Neural crest cell (in vitro differentiated cells): ENCODE measurements at regions not wholly inside any gene's neighbourhood (a gene's known extent, or its start where the extent isn't known, plus 50 kb on each side); places are given as distances from the start of the nearest gene placed in this dataset.
"Not testable (repeated sequence)": the region's sequence is repeated elsewhere in the genome, so short reads cannot be mapped to it uniquely, and the experiment has no call there.

ENCODE experiments used
- DNase-seq: peaks from one replicate; pipeline ENCODE4 v3.0.0; 2021; ENCODE audit warnings: low read depth, mixed read lengths, low spot score
- H3K27ac Mint-ChIP-seq: one replicate; pipeline ENCODE4 v1.8.0; 2021; ENCODE audit warnings: mild to moderate bottlenecking, mixed read lengths; ENCODE audit not compliant: unreplicated experiment
- H3K27me3 Mint-ChIP-seq: 2 replicates; pipeline ENCODE4 v1.8.0; 2021; ENCODE audit warnings: low read depth, mild to moderate bottlenecking, mixed read lengths
- H3K36me3 Mint-ChIP-seq: 2 replicates; pipeline ENCODE4 v1.8.0; 2021; ENCODE audit warnings: low read depth, mild to moderate bottlenecking, mixed read lengths
- H3K4me1 Mint-ChIP-seq: 2 replicates; pipeline ENCODE4 v1.8.0; 2021; ENCODE audit warnings: mixed read lengths
- H3K4me3 Mint-ChIP-seq: one replicate; pipeline ENCODE4 v1.8.0; 2021; ENCODE audit warnings: mild to moderate bottlenecking, mixed read lengths
- H3K9me3 Mint-ChIP-seq: 2 replicates; pipeline ENCODE4 v1.8.0; 2021; ENCODE audit warnings: mixed read lengths
- CTCF ChIP-seq: fragments of 200-600 bp; sonication (generic); conservative IDR thresholded peaks from 2 replicates; pipeline ENCODE4 v1.5.0; 2021; ENCODE audit warnings: antibody characterized with exemption, mild to moderate bottlenecking

- peaks cover 9% of the 10 kb centered on the region for H3K4me1 Mint-ChIP-seq
- no peak for TF ChIP-seq CTCF
- H3K27me3 Mint-ChIP-seq, result no peaks in the 10 kb centered on the region
- H3K4me3 Mint-ChIP-seq, result no peak overlapping the region
- H3K9me3 Mint-ChIP-seq, result no peaks in the 10 kb centered on the region
- H3K36me3 Mint-ChIP-seq, result no peaks in the 10 kb centered on the region
- no peak for DNase-seq
- H3K27ac Mint-ChIP-seq, result no peak overlapping the region
Observed at GRCh38 chr10:21349912-21350286, 175.6 kb downstream of the SKIDA1 start.

GRCh38 chr10:21347785-21348170 lies 177.7 kb downstream of the SKIDA1 start:
- H3K27ac Mint-ChIP-seq, result no peak overlapping the region
- TF ChIP-seq CTCF, result no peak
- no peak overlapping the region for H3K4me3 Mint-ChIP-seq
- no peaks in the 10 kb centered on the region for H3K36me3 Mint-ChIP-seq
- no peaks in the 10 kb centered on the region for H3K9me3 Mint-ChIP-seq
- no peak for DNase-seq
- H3K27me3 Mint-ChIP-seq, result no peaks in the 10 kb centered on the region
- peaks cover 9% of the 10 kb centered on the region for H3K4me1 Mint-ChIP-seq

- Mint-ChIP-seq H3K27me3 (no peaks in the 10 kb centered on the region), H3K36me3 (no peaks in the 10 kb centered on the region), H3K4me1 (peaks cover 9% of the 10 kb centered on the region), H3K9me3 (no peaks in the 10 kb centered on the region), H3K4me3 (no peak overlapping the region), H3K27ac (no peak overlapping the region)
- no peak for TF ChIP-seq CTCF
- DNase-seq, result no peak
Observed at GRCh38 chr10:21347043-21347784, 178.3 kb downstream of the SKIDA1 start.

- Mint-ChIP-seq H3K4me1 (no peaks in the 10 kb centered on the region), H3K27ac (no peak overlapping the region), H3K9me3 (peaks cover 2% of the 10 kb centered on the region), H3K36me3 (no peaks in the 10 kb centered on the region), H3K27me3 (no peaks in the 10 kb centered on the region), H3K4me3 (no peak overlapping the region)
- DNase-seq, result no peak
- TF ChIP-seq CTCF, result no peak
Observed at GRCh38 chr10:21343087-21343486, 182.4 kb downstream of the SKIDA1 start.

- not testable (repeated sequence) for H3K36me3 Mint-ChIP-seq, H3K9me3 Mint-ChIP-seq, H3K27me3 Mint-ChIP-seq, DNase-seq, H3K4me3 Mint-ChIP-seq, H3K4me1 Mint-ChIP-seq, H3K27ac Mint-ChIP-seq
Observed at GRCh38 chr10:21342499-21342898, 183.0 kb downstream of the SKIDA1 start.

GRCh38 chr10:21340331-21340730 lies 185.2 kb downstream of the SKIDA1 start:
- Mint-ChIP-seq H3K27ac (no peak overlapping the region), H3K9me3 (peaks cover 5% of the 10 kb centered on the region), H3K4me1 (peaks cover 12% of the 10 kb centered on the region), H3K27me3 (no peaks in the 10 kb centered on the region), H3K4me3 (no peak overlapping the region), H3K36me3 (no peaks in the 10 kb centered on the region)
- no peak for DNase-seq
- TF ChIP-seq CTCF, result no peak
